ENCODE measurements at regions not wholly inside any gene's neighbourhood (a gene's known extent, or its start where the extent isn't known, plus 50 kb on each side); places are given as distances from the start of the nearest gene placed in this dataset.
A peak's percentile ranks its signal among the peaks of the same experiment; 100 is the strongest.
"Not testable (repeated sequence)": the region's sequence is repeated elsewhere in the genome, so short reads cannot be mapped to it uniquely, and the experiment has no call there.

GRCh38 chr10:34015700-34016099, 681.2 kb upstream of the NRP1 start:
- no peak for DNase-seq (ENCODE audit: low spot score)

- DNase-seq (ENCODE audit: low spot score) = no peak
Measured at GRCh38 chr10:34013235-34013634, 678.8 kb upstream of the NRP1 start.

GRCh38 chr10:34010891-34011290, 676.4 kb upstream of the NRP1 start:
- peak; percentile 39 for DNase-seq (ENCODE audit: low spot score)

GRCh38 chr10:34010228-34010627, 675.8 kb upstream of the NRP1 start:
- not testable (repeated sequence) for DNase-seq (ENCODE audit: low spot score)

- no peak for DNase-seq (ENCODE audit: low spot score)
Measured at GRCh38 chr10:34008656-34009055, 674.2 kb upstream of the NRP1 start.

- DNase-seq (ENCODE audit: low spot score) = no peak
Measured at GRCh38 chr10:34006471-34006870, 672.0 kb upstream of the NRP1 start.

GRCh38 chr10:34003561-34003960, 669.1 kb upstream of the NRP1 start:
- DNase-seq (ENCODE audit: low spot score) = no peak

GRCh38 chr10:34002896-34003295, 668.4 kb upstream of the NRP1 start:
- no peak for DNase-seq (ENCODE audit: low spot score)

- DNase-seq (ENCODE audit: low spot score) = no peak
Measured at GRCh38 chr10:34001831-34002230, 667.4 kb upstream of the NRP1 start.

- DNase-seq (ENCODE audit: low spot score) = no peak
Measured at GRCh38 chr10:34001087-34001580, 666.7 kb upstream of the NRP1 start.

GRCh38 chr10:33993917-33994316, 659.5 kb upstream of the NRP1 start:
- DNase-seq (ENCODE audit: low spot score) = no peak

- DNase-seq (ENCODE audit: low spot score) = no peak
Measured at GRCh38 chr10:33991924-33992323, 657.5 kb upstream of the NRP1 start.

GRCh38 chr10:33986515-33986914, 652.0 kb upstream of the NRP1 start:
- no peak for DNase-seq (ENCODE audit: low spot score)

- DNase-seq (ENCODE audit: low spot score) = no peak
Measured at GRCh38 chr10:33986016-33986415, 651.5 kb upstream of the NRP1 start.

GRCh38 chr10:33982995-33983394, 648.5 kb upstream of the NRP1 start:
- DNase-seq (ENCODE audit: low spot score) = no peak

- no peak for DNase-seq (ENCODE audit: low spot score)
Measured at GRCh38 chr10:33981301-33981700, 646.8 kb upstream of the NRP1 start.

GRCh38 chr10:33979195-33979594, 644.7 kb upstream of the NRP1 start:
- no peak for DNase-seq (ENCODE audit: low spot score)

- DNase-seq (ENCODE audit: low spot score) = no peak
Measured at GRCh38 chr10:33975481-33975880, 641.0 kb upstream of the NRP1 start.

- no peak for DNase-seq (ENCODE audit: low spot score)
Measured at GRCh38 chr10:33974976-33975478, 640.6 kb upstream of the NRP1 start.

GRCh38 chr10:33968983-33969382, 634.5 kb upstream of the NRP1 start:
- DNase-seq (ENCODE audit: low spot score) = no peak

GRCh38 chr10:33967606-33968120, 633.2 kb upstream of the NRP1 start:
- DNase-seq (ENCODE audit: low spot score) = no peak

GRCh38 chr10:33966946-33967345, 632.5 kb upstream of the NRP1 start:
- DNase-seq (ENCODE audit: low spot score) = no peak

GRCh38 chr10:33965795-33966581, 631.5 kb upstream of the NRP1 start:
- peak; percentile 1 for DNase-seq (ENCODE audit: low spot score)

GRCh38 chr10:33963729-33964128, 629.3 kb upstream of the NRP1 start:
- no peak for DNase-seq (ENCODE audit: low spot score)

Data from kidney tubule cell (primary cell).